GM18502 (cell line): ENCODE measurements at regions not wholly inside any gene's neighbourhood (a gene's known extent, or its start where the extent isn't known, plus 50 kb on each side); places are given as distances from the start of the nearest gene placed in this dataset.

Experiments used
- ATAC-seq: cut with Tn5 transposase; IDR thresholded peaks from one replicate; pipeline ENCODE4 v1.9.1; 2021; ENCODE audit warnings: mild to moderate bottlenecking; ENCODE audit not compliant: unreplicated experiment, poor library complexity

DNA sequence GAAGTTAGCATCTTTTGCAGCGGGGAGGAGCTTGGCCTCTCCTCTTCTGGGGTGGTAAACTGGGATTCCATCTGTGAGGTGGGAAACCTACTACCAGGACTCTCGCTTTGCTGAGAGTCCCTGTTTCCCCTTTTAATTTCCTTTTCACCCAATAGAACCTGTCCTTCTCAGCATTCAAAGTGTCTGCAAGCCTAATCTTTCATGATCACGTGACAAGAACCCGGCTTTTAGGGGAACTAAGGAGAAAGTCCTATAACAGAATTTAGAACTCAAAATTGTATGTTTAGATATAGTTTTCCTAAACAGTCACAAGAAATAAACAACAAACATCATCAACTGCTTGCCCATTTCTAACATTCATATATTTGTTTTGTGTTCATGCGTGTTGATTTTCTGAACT lies 103.6 kb upstream of the CDH19 start:
- ATAC-seq, result no peak

DNA sequence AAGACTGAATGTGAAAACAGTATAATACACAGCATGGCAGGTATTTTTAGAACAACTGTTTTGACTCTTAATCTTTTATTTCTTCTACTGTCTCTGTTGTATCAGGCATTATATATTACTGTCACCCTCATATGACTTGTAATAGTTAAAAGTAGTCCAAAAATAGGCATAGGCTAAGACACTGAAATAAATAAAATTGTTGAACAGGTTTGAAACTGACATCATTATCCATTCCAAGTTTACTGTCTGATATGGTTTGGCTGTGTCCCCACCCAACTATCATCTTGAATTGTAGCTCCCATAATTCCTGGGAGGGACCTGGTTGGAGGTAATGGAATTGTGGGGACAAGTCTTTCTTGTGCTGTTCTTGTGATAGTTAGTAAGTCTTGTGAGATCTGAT lies 91.4 kb upstream of the CDH19 start:
- no peak for ATAC-seq

DNA sequence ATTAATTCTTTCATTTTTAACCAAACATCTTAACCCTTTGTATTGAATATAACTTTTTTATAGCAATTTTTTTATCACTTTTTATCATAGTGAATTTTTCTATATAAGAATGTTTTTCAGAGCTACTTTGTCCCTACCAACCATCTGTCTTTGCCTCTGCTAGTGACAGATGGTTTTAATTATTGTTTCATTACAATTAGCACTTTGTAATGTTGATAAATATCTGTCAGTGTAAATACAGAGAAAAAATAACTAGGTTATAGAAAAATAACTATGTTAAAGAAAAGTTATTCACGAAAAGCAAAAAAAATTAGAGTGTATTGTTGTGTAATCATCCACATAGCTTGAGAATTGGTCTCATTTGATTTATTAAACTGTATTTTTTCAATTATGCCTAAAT lies 91.0 kb upstream of the CDH19 start:
- no peak for ATAC-seq

DNA sequence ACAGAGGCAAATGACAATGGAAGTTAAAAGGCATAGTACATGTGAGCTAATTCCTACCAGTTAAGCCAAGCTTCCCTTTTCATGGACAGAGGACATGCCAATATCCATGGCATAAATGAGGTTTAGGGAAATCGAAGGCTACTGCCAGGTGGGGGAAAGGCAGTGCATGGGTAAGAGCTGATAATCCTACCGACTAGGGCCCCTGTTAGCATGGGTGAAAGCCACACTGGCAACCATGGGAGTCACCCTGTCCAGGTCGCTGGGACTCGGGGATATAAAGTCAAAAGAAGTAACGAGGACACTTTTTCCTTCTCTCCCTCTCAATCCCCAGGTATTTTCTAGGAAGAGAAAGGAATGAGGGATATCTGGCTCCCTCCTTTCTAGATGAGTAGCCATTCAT lies 83.7 kb upstream of the CDH19 start:
- ATAC-seq, result no peak

DNA sequence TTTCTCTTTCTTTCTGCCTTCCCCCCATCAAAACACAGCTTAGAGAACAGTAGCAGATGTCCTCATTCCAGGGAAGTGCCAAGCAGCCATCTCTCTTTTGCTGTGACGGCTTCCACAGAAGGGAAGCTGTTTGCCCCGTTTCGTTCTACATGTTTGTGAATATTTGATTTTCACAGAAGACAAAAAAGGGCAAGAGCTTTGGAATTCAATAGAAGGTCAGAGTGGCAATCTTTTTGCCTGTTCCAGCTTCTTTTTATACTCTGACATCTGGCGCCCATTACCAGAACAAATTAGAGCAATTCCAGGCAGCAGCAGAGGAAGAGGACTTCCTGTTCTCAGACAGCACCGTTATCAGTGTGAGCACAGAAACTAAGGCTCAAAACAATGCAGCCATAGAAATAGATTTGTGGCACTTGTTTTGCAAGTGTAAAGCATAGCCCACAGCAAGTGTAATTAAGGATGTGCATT lies 79.0 kb upstream of the CDH19 start:
- no peak for ATAC-seq

DNA sequence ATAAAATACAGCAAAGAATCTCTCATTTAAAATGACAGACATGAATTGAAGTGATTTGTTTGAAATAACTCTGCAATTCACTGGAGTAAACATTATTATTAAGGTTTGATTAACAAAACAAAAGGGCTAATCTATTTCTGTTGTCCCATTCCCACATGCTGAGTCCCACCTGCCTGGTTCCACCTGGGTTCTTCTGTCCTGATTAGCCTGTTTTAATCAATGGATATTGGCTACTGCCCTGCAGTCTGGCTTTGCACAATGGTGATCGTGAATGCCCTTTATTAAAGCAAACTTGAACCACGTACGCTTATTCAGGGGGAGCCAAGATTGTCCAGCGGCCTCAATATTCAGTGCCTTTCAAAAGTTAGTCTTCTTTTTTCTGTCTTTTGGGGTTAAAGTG lies 72.8 kb upstream of the CDH19 start:
- ATAC-seq, result no peak

DNA sequence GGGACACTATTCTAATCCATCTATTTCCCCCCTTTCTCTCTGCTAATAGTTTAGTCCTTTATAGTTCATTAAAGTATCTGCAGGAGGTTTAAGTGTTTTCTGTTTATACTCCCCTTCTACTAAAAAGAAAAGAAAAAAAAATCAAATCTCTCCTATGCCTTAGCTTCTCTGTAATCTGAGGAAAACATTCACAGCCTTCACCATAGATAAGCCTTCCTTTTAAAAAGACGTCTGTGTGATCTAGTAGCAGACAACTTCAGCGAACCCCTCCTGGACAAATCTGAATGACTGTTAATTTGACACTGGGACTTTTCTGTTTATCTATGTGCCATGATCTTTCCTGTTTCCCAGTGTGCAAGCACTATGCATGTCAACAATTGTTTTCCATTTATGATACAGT lies 70.4 kb upstream of the CDH19 start:
- no peak for ATAC-seq

DNA sequence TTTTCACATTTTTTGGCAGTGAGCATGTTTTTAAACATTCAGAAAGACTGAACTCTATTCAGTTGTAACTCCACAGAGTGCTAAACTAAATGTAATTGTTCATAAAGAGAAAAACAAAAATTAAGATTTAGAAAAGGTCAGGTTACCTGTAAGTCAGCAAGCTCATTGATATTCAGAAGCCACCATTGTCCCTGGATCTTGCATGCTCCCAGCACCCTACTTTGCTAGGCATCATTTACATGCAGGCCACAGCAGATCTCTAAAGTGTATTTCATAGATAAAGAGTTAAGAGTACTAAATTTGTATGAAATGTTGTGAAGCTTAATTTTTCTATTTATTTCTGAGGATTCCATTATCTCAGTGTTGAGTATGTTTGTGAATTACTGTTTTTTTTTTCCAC lies 64.8 kb upstream of the CDH19 start:
- ATAC-seq, result no peak

DNA sequence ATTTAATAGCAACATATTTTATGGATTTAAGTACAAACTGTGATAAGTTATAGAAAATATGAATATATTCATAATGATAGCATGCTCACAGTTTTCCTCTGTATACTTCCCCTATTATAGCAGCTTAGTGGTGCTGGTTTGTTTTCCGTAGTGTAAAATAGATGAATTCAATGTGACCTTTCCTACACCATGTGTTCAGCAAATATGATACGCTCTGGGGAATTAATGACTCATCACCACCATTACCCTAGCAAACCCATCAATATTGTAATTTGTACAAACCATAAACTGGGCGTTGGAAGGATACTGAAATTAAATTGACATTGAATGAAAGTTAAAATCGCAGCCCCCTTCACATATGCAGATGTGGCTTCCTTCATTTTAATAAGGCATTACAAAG lies 58.7 kb upstream of the CDH19 start:
- no peak for ATAC-seq

DNA sequence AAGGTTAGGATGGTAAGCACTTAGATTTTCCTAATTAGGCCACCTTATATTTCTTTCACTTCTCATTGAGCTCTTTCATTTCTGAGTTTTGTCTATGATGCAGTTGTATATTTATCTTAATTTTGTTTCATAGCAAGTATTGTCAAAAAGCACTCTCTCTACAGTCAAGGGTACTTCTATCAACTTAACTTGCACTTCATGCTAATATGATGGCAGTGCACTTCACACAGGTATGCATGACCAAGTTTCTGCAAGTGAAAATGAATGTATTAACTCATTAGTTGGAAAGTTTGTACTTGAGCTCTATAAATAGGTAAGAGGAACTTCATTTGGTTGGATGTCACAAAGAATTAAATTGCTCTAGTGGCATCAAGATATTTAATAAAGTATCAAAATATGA lies 51.5 kb upstream of the CDH19 start:
- no peak for ATAC-seq
